ENCODE measurements at regions not wholly inside any gene's neighbourhood (a gene's known extent, or its start where the extent isn't known, plus 50 kb on each side); places are given as distances from the start of the nearest gene placed in this dataset.

DNA sequence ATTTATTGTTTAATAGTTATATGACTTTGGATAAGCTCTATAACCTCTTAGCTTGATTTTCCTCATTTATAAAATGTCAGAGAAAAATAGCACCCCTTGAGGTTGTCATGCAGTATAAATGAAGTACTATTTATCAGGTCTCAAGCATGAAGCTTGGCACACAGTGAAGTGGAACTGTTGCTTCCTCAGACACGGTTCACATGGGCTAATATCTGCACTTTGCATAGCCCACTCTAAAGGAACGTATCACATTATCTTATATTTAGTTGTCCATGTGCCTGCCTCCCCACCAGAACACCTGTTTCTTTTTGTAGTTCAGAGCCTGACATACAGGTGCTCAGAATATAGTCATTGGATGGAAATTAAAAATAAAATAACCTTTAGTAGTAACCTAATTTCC is 273.7 kb downstream of the SOX2 start:
- H4K20me1 ChIP-seq (ENCODE audit: insufficient read depth, low read length), result no peaks in the 10 kb centered on the region
- H3K9me3 ChIP-seq (ENCODE audit: low read depth, low read length), result no peaks in the 10 kb centered on the region
- no peak overlapping the region for H3K27ac ChIP-seq (ENCODE audit: low read depth, low read length)
- no peak overlapping the region for H3K4me2 ChIP-seq (ENCODE audit: insufficient read depth, low read length)
- no peaks in the 10 kb centered on the region for H3K27me3 ChIP-seq (ENCODE audit: insufficient read depth, low read length)
- H3K79me2 ChIP-seq (ENCODE audit: insufficient read depth, low read length), result no peaks in the 10 kb centered on the region
- H3K36me3 ChIP-seq (ENCODE audit: insufficient read depth, low read length), result no peaks in the 10 kb centered on the region
- no peak overlapping the region for H2AFZ ChIP-seq (ENCODE audit: low read length)
- DNase-seq (ENCODE audit: insufficient read length, low spot score, missing footprints), result no peak
- TF ChIP-seq, protein P1, sequence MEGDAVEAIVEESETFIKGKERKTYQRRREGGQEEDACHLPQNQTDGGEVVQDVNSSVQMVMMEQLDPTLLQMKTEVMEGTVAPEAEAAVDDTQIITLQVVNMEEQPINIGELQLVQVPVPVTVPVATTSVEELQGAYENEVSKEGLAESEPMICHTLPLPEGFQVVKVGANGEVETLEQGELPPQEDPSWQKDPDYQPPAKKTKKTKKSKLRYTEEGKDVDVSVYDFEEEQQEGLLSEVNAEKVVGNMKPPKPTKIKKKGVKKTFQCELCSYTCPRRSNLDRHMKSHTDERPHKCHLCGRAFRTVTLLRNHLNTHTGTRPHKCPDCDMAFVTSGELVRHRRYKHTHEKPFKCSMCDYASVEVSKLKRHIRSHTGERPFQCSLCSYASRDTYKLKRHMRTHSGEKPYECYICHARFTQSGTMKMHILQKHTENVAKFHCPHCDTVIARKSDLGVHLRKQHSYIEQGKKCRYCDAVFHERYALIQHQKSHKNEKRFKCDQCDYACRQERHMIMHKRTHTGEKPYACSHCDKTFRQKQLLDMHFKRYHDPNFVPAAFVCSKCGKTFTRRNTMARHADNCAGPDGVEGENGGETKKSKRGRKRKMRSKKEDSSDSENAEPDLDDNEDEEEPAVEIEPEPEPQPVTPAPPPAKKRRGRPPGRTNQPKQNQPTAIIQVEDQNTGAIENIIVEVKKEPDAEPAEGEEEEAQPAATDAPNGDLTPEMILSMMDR (IDR thresholded peaks at IDR 0.05; ENCODE audit: extremely low read depth, low read depth, low read length), result no peak
- no peak overlapping the region for H3K4me3 ChIP-seq (ENCODE audit: insufficient read depth, low read length)
- H3K4me1 ChIP-seq (ENCODE audit: insufficient read depth, low read length), result no peaks in the 10 kb centered on the region

DNA sequence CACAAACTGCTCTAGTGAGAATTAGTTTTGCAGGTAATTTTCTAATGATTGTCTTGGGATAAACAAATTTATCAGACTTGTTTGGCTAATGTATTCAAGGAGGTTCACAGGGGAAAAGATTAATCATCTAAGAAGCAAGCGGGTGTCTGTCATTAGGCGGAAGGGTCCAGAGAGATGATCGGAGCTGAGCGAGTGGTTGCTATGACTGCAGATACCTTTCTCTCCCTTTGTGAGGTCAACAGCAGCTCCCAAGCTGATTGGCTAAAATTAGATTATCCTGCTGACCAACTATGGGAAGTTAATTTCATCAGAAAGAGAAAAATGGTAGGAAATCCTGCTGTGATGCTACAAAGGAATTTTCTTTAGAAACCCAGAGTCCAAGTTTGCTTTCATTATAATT is 276.0 kb downstream of the SOX2 start:
- TF ChIP-seq, protein P1 (IDR thresholded peaks at IDR 0.05; ENCODE audit: extremely low read depth, low read depth, low read length), result no peak
- no peaks in the 10 kb centered on the region for H4K20me1 ChIP-seq (ENCODE audit: insufficient read depth, low read length)
- H3K4me3 ChIP-seq (ENCODE audit: insufficient read depth, low read length), result no peak overlapping the region
- H3K4me2 ChIP-seq (ENCODE audit: insufficient read depth, low read length), result no peak overlapping the region
- no peak overlapping the region for H3K27ac ChIP-seq (ENCODE audit: low read depth, low read length)
- no peaks in the 10 kb centered on the region for H3K36me3 ChIP-seq (ENCODE audit: insufficient read depth, low read length)
- H2AFZ ChIP-seq (ENCODE audit: low read length), result no peak overlapping the region
- H3K4me1 ChIP-seq (ENCODE audit: insufficient read depth, low read length), result no peaks in the 10 kb centered on the region
- DNase-seq (ENCODE audit: insufficient read length, low spot score, missing footprints), result no peak
- no peaks in the 10 kb centered on the region for H3K79me2 ChIP-seq (ENCODE audit: insufficient read depth, low read length)
- no peaks in the 10 kb centered on the region for H3K9me3 ChIP-seq (ENCODE audit: low read depth, low read length)
- H3K27me3 ChIP-seq (ENCODE audit: insufficient read depth, low read length), result no peaks in the 10 kb centered on the region

DNA sequence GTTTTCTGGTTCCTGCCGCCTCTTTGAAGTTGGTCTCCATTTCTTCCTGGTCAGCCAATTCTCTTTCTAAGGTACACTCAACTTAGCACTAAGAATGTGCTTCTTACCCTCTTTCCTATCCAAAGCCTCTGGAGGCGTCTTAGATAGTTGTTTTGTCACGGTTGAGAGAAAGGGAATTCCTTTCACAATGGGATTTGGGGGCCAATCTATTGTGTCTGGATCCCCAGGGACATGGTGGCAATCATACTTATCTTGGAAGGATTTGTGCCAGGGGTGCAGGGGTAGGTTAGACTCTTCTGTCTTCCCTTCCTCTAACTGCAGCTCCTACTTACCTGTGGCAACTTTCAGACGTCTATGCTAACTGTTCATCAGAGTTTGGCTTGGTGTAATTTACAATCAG is 287.1 kb downstream of the SOX2 start:
- Histone ChIP-seq H3K9me3 (ENCODE audit: low read depth, low read length) (no peaks in the 10 kb centered on the region), H4K20me1 (ENCODE audit: insufficient read depth, low read length) (no peaks in the 10 kb centered on the region), H2AFZ (ENCODE audit: low read length) (no peak overlapping the region), H3K4me3 (ENCODE audit: insufficient read depth, low read length) (no peak overlapping the region), H3K4me2 (ENCODE audit: insufficient read depth, low read length) (no peak overlapping the region), H3K79me2 (ENCODE audit: insufficient read depth, low read length) (no peaks in the 10 kb centered on the region), H3K27me3 (ENCODE audit: insufficient read depth, low read length) (no peaks in the 10 kb centered on the region), H3K4me1 (ENCODE audit: insufficient read depth, low read length) (no peaks in the 10 kb centered on the region), H3K27ac (ENCODE audit: low read depth, low read length) (no peak overlapping the region), H3K36me3 (ENCODE audit: insufficient read depth, low read length) (no peaks in the 10 kb centered on the region)
- TF ChIP-seq, protein P1 (IDR thresholded peaks at IDR 0.05; ENCODE audit: extremely low read depth, low read depth, low read length), result no peak
- DNase-seq (ENCODE audit: insufficient read length, low spot score, missing footprints), result no peak

DNA sequence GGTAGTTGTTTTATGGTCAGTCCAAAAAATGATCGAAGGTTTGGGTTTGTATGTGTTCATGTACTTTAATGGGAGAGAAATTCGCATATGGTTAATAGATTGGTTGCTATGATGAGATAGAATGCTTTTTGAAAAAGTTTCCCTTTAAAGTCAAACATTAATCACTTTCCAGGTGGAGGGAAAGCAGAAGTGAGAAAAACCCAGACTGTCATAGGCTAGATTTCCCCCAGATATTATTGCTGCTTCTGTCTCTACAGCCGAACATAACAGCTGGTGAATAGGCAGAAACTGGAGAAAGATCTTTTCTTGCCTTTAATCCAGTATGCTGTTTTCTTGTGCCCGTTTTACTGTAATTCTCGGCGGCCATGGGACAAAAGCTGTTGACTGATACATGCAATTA is 287.6 kb downstream of the SOX2 start:
- H3K27ac ChIP-seq (ENCODE audit: low read depth, low read length), result no peak overlapping the region
- no peak overlapping the region for H2AFZ ChIP-seq (ENCODE audit: low read length)
- H3K36me3 ChIP-seq (ENCODE audit: insufficient read depth, low read length), result no peaks in the 10 kb centered on the region
- H3K79me2 ChIP-seq (ENCODE audit: insufficient read depth, low read length), result no peaks in the 10 kb centered on the region
- H3K9me3 ChIP-seq (ENCODE audit: low read depth, low read length), result no peaks in the 10 kb centered on the region
- no peaks in the 10 kb centered on the region for H4K20me1 ChIP-seq (ENCODE audit: insufficient read depth, low read length)
- H3K27me3 ChIP-seq (ENCODE audit: insufficient read depth, low read length), result no peaks in the 10 kb centered on the region
- H3K4me1 ChIP-seq (ENCODE audit: insufficient read depth, low read length), result no peaks in the 10 kb centered on the region
- no peak overlapping the region for H3K4me3 ChIP-seq (ENCODE audit: insufficient read depth, low read length)
- TF ChIP-seq, protein P1 (IDR thresholded peaks at IDR 0.05; ENCODE audit: extremely low read depth, low read depth, low read length), result no peak
- DNase-seq (ENCODE audit: insufficient read length, low spot score, missing footprints), result no peak
- no peak overlapping the region for H3K4me2 ChIP-seq (ENCODE audit: insufficient read depth, low read length)
